ENCODE measurements at regions not wholly inside any gene's neighbourhood (a gene's known extent, or its start where the extent isn't known, plus 50 kb on each side); places are given as distances from the start of the nearest gene placed in this dataset.

GRCh38 chr4:19544446-19545125 lies 707.1 kb upstream of the SLIT2 start:
- Histone ChIP-seq H3K36me3 (replicated peaks) (no peaks in the 10 kb centered on the region), H3K4me3 (no peak overlapping the region), H3K9me3 (no peaks in the 10 kb centered on the region), H3K4me1 (no peaks in the 10 kb centered on the region), H3K27me3 (ENCODE audit: low read depth) (no peaks in the 10 kb centered on the region; the same call in 1 of the 2 replicates)
- in situ Hi-C loops (cut with MboI; ENCODE audit: low sequenced_read_pairs) = no loop called here
- DNase-seq (ENCODE audit: low spot score in 2 of 2) = no peak

GRCh38 chr4:19540859-19541540 lies 710.7 kb upstream of the SLIT2 start:
- Histone ChIP-seq H3K9me3 (no peaks in the 10 kb centered on the region), H3K36me3 (replicated peaks) (no peaks in the 10 kb centered on the region), H3K4me3 (no peak overlapping the region), H3K27me3 (ENCODE audit: low read depth) (no peaks in the 10 kb centered on the region; the same call in 1 of the 2 replicates), H3K4me1 (no peaks in the 10 kb centered on the region)
- in situ Hi-C loops (cut with MboI; ENCODE audit: low sequenced_read_pairs) = no loop called here
- DNase-seq (ENCODE audit: low spot score in 2 of 2) = no peak

GRCh38 chr4:19539201-19539600 lies 712.5 kb upstream of the SLIT2 start:
- no peaks in the 10 kb centered on the region for H3K4me1 ChIP-seq
- in situ Hi-C loops (cut with MboI; ENCODE audit: low sequenced_read_pairs) = no loop called here
- no peak overlapping the region for H3K4me3 ChIP-seq
- H3K36me3 ChIP-seq (replicated peaks) = no peaks in the 10 kb centered on the region
- DNase-seq (ENCODE audit: low spot score in 2 of 2) = no peak
- no peaks in the 10 kb centered on the region; the same call in 1 of the 2 replicates for H3K27me3 ChIP-seq (ENCODE audit: low read depth)
- H3K9me3 ChIP-seq = no peaks in the 10 kb centered on the region

- Histone ChIP-seq H3K27me3 (ENCODE audit: low read depth) (no peaks in the 10 kb centered on the region), H3K4me3 (no peak overlapping the region), H3K36me3 (replicated peaks) (no peaks in the 10 kb centered on the region), H3K4me1 (no peaks in the 10 kb centered on the region), H3K9me3 (no peaks in the 10 kb centered on the region)
- in situ Hi-C loops (cut with MboI; ENCODE audit: low sequenced_read_pairs) = no loop called here
- DNase-seq (ENCODE audit: low spot score in 2 of 2) = no peak
These were observed 717.5 kb upstream of the SLIT2 start for GRCh38 chr4:19534159-19534558.

GRCh38 chr4:19531906-19532848 lies 719.5 kb upstream of the SLIT2 start:
- in situ Hi-C loops (cut with MboI; ENCODE audit: low sequenced_read_pairs) = no loop called here

GRCh38 chr4:19523964-19524363 lies 727.7 kb upstream of the SLIT2 start:
- Histone ChIP-seq H3K27me3 (ENCODE audit: low read depth) (no peaks in the 10 kb centered on the region), H3K9me3 (no peaks in the 10 kb centered on the region), H3K4me1 (no peaks in the 10 kb centered on the region), H3K4me3 (no peak overlapping the region), H3K36me3 (replicated peaks) (no peaks in the 10 kb centered on the region)
- in situ Hi-C loops (cut with MboI; ENCODE audit: low sequenced_read_pairs) = no loop called here
- no peak for DNase-seq (ENCODE audit: low spot score in 2 of 2)

More at GRCh38 chr4:19531906-19532848, 719.5 kb upstream of the SLIT2 start:
- Histone ChIP-seq H3K4me1 (no peaks in the 10 kb centered on the region), H3K27me3 (ENCODE audit: low read depth) (no peaks in the 10 kb centered on the region), H3K4me3 (no peak overlapping the region), H3K9me3 (no peaks in the 10 kb centered on the region), H3K36me3 (replicated peaks) (no peaks in the 10 kb centered on the region)
- no peak for DNase-seq (ENCODE audit: low spot score in 2 of 2)

- H3K9me3 ChIP-seq = no peaks in the 10 kb centered on the region
- no peaks in the 10 kb centered on the region for H3K4me1 ChIP-seq
- H3K4me3 ChIP-seq = no peak overlapping the region
- in situ Hi-C loops (cut with MboI; ENCODE audit: low sequenced_read_pairs) = no loop called here
- no peak for DNase-seq (ENCODE audit: low spot score in 2 of 2)
- no peaks in the 10 kb centered on the region for H3K27me3 ChIP-seq (ENCODE audit: low read depth)
- no peaks in the 10 kb centered on the region for H3K36me3 ChIP-seq (replicated peaks)
These were observed 728.7 kb upstream of the SLIT2 start for GRCh38 chr4:19522966-19523365.

- in situ Hi-C loops (cut with MboI; ENCODE audit: low sequenced_read_pairs) = no loop called here
- H3K4me3 ChIP-seq = no peak overlapping the region
- H3K27me3 ChIP-seq (ENCODE audit: low read depth) = no peaks in the 10 kb centered on the region
- H3K4me1 ChIP-seq = no peaks in the 10 kb centered on the region
- no peaks in the 10 kb centered on the region for H3K36me3 ChIP-seq (replicated peaks)
- no peak for DNase-seq (ENCODE audit: low spot score in 2 of 2)
- H3K9me3 ChIP-seq = no peaks in the 10 kb centered on the region
These were observed 730.7 kb upstream of the SLIT2 start for GRCh38 chr4:19520939-19521520.

GRCh38 chr4:19514276-19515070 lies 737.2 kb upstream of the SLIT2 start:
- Histone ChIP-seq H3K27me3 (ENCODE audit: low read depth) (no peaks in the 10 kb centered on the region), H3K9me3 (no peaks in the 10 kb centered on the region), H3K4me3 (no peak overlapping the region), H3K36me3 (replicated peaks) (no peaks in the 10 kb centered on the region), H3K4me1 (no peaks in the 10 kb centered on the region)
- no peak for DNase-seq (ENCODE audit: low spot score in 2 of 2)
- in situ Hi-C loops (cut with MboI; ENCODE audit: low sequenced_read_pairs) = no loop called here

GRCh38 chr4:19512086-19512485 lies 739.6 kb upstream of the SLIT2 start:
- Histone ChIP-seq H3K4me3 (no peak overlapping the region), H3K9me3 (no peaks in the 10 kb centered on the region), H3K27me3 (ENCODE audit: low read depth) (no peaks in the 10 kb centered on the region; the same call in 1 of the 2 replicates), H3K4me1 (no peaks in the 10 kb centered on the region), H3K36me3 (replicated peaks) (no peaks in the 10 kb centered on the region)
- in situ Hi-C loops (cut with MboI; ENCODE audit: low sequenced_read_pairs) = no loop called here
- no peak for DNase-seq (ENCODE audit: low spot score in 2 of 2)

GRCh38 chr4:19510993-19511392 lies 740.7 kb upstream of the SLIT2 start:
- H3K36me3 ChIP-seq (replicated peaks) = no peaks in the 10 kb centered on the region
- DNase-seq (ENCODE audit: low spot score in 2 of 2) = no peak
- H3K4me1 ChIP-seq = no peaks in the 10 kb centered on the region
- H3K4me3 ChIP-seq = no peak overlapping the region
- H3K27me3 ChIP-seq (ENCODE audit: low read depth) = no peaks in the 10 kb centered on the region; the same call in 1 of the 2 replicates
- H3K9me3 ChIP-seq = no peaks in the 10 kb centered on the region
- in situ Hi-C loops (cut with MboI; ENCODE audit: low sequenced_read_pairs) = no loop called here

- in situ Hi-C loops (cut with MboI; ENCODE audit: low sequenced_read_pairs) = no loop called here
- Histone ChIP-seq H3K36me3 (replicated peaks) (no peaks in the 10 kb centered on the region), H3K4me3 (no peak overlapping the region), H3K9me3 (no peaks in the 10 kb centered on the region), H3K4me1 (no peaks in the 10 kb centered on the region), H3K27me3 (ENCODE audit: low read depth) (no peaks in the 10 kb centered on the region; the same call in 1 of the 2 replicates)
- no peak for DNase-seq (ENCODE audit: low spot score in 2 of 2)
These were observed 743.3 kb upstream of the SLIT2 start for GRCh38 chr4:19508442-19508841.

GRCh38 chr4:19497705-19498104 lies 754.0 kb upstream of the SLIT2 start:
- H3K9me3 ChIP-seq = no peaks in the 10 kb centered on the region
- no peaks in the 10 kb centered on the region; the same call in 1 of the 2 replicates for H3K27me3 ChIP-seq (ENCODE audit: low read depth)
- no peak overlapping the region for H3K4me3 ChIP-seq
- H3K4me1 ChIP-seq = no peaks in the 10 kb centered on the region
- in situ Hi-C loops (cut with MboI; ENCODE audit: low sequenced_read_pairs) = no loop called here
- no peaks in the 10 kb centered on the region for H3K36me3 ChIP-seq (replicated peaks)
- DNase-seq (ENCODE audit: low spot score in 2 of 2) = no peak
